Suprapubic skin (tissue), 3 donors: ENCODE measurements at regions not wholly inside any gene's neighbourhood (a gene's known extent, or its start where the extent isn't known, plus 50 kb on each side); places are given as distances from the start of the nearest gene placed in this dataset.

Experiments used
- POLR2A ChIP-seq, 2 donors: fragments of 450-650 bp; IDR thresholded peaks; one replicate each; pipeline ENCODE4 v1.6.1; 2017; ENCODE audit warnings: antibody characterized with exemption in 2 of 2, mild to moderate bottlenecking in 2 of 2, moderate library complexity in 2 of 2
- TF ChIP-seq, protein P1 (sequence below), 2 donors: fragments of 200-600 bp in 1 of 2; fragments of 450-650 bp in 1 of 2; sonication (generic) in 1 of 2; IDR thresholded peaks; one replicate each; pipeline ENCODE4 v1.5.1; 2016 to 2019; ENCODE audit warnings: antibody characterized with exemption in 2 of 2, mild to moderate bottlenecking in 1 of 2, moderate library complexity in 1 of 2

DNA sequence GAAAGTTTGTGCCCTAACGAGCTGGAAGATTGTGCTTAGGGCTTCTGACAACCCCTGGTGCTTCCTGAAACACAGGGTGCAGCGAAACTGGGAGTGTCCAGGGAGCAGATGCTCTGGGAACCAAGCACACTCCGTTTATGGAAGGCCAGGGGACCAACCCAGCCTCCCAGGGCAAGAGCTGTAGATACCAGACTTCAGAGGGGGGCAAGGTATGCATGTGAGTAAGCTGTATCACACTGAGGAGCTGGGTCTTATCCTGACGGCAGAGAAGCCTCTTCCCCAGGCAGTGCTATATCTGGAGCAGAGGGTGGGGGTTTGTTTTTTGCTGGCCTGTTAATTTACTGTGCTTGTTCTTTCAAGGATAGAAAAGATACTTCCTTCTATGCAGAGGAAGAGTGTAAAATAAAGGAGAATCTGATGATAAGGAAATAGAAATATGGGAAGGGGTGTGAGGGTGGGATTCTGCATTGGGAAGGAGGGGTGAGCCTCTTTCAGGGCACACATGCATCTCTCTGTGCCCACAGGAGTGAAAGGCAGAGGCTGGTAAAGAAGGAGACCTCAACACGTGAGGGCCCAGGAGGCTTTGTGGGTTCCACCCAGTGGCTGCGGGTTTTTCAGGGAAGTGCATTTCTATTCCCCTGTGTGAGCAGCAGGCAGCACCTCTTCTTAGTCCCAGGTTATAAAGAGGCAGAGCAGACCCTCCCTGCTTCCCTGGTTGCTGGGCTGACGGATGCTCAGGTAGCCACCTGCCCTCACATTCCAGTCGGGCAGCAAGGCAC lies 314.1 kb downstream of the TCERG1L start:
- TF ChIP-seq POLR2A (IDR thresholded peaks at IDR 0.05) = no peak
- TF ChIP-seq, protein P1, sequence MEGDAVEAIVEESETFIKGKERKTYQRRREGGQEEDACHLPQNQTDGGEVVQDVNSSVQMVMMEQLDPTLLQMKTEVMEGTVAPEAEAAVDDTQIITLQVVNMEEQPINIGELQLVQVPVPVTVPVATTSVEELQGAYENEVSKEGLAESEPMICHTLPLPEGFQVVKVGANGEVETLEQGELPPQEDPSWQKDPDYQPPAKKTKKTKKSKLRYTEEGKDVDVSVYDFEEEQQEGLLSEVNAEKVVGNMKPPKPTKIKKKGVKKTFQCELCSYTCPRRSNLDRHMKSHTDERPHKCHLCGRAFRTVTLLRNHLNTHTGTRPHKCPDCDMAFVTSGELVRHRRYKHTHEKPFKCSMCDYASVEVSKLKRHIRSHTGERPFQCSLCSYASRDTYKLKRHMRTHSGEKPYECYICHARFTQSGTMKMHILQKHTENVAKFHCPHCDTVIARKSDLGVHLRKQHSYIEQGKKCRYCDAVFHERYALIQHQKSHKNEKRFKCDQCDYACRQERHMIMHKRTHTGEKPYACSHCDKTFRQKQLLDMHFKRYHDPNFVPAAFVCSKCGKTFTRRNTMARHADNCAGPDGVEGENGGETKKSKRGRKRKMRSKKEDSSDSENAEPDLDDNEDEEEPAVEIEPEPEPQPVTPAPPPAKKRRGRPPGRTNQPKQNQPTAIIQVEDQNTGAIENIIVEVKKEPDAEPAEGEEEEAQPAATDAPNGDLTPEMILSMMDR (IDR thresholded peaks at IDR 0.05) = no peak
